Activated T-helper 1 cell treated with anti-CD3 and anti-CD28 coated beads, Interleukin-2, amount 50 U/mL, for 16 hours (primary cell): ENCODE measurements at regions not wholly inside any gene's neighbourhood (a gene's known extent, or its start where the extent isn't known, plus 50 kb on each side); places are given as distances from the start of the nearest gene placed in this dataset.

Experiments used
- DNase-seq, 2 donors: peaks; one replicate each; pipeline ENCODE4 v3.0.0-alpha.2; 2020; ENCODE audit warnings: low read depth in 1 of 2, low spot score in 1 of 2

- no peak for DNase-seq
Observed at GRCh38 chr18:40984856-40985255, 970.2 kb upstream of the PIK3C3 start.

GRCh38 chr18:40983835-40984234 lies 971.2 kb upstream of the PIK3C3 start:
- no peak for DNase-seq

GRCh38 chr18:40980171-40980570 lies 974.9 kb upstream of the PIK3C3 start:
- DNase-seq, result no peak

GRCh38 chr18:40976050-40976449 lies 979.0 kb upstream of the PIK3C3 start:
- DNase-seq, result no peak

- DNase-seq, result no peak
Observed at GRCh38 chr18:40974448-40974847, 980.6 kb upstream of the PIK3C3 start.

GRCh38 chr18:40962784-40963183 lies 992.2 kb upstream of the PIK3C3 start:
- DNase-seq, result no peak

- no peak for DNase-seq
Observed at GRCh38 chr18:40957533-40958070, 997.4 kb upstream of the PIK3C3 start.

- no peak for DNase-seq
Observed at GRCh38 chr18:40956213-40956612, 998.8 kb upstream of the PIK3C3 start.

GRCh38 chr18:40955351-40955750 lies 999.7 kb upstream of the PIK3C3 start:
- DNase-seq, result no peak

GRCh38 chr18:40949114-40949950 lies 1005.7 kb upstream of the PIK3C3 start:
- DNase-seq, result no peak

- DNase-seq, result no peak
Observed at GRCh38 chr18:40944576-40944975, 1010.5 kb upstream of the PIK3C3 start.

- DNase-seq, result no peak
Observed at GRCh38 chr18:40939656-40940515, 1015.1 kb upstream of the PIK3C3 start.

GRCh38 chr18:40938615-40939014 lies 1016.4 kb upstream of the PIK3C3 start:
- no peak for DNase-seq

GRCh38 chr18:40937386-40937785 lies 1017.6 kb upstream of the PIK3C3 start:
- DNase-seq, result no peak

- DNase-seq, result no peak
Observed at GRCh38 chr18:40935423-40935822, 1019.6 kb upstream of the PIK3C3 start.

- DNase-seq, result no peak
Observed at GRCh38 chr18:40932862-40933261, 1022.2 kb upstream of the PIK3C3 start.

- DNase-seq, result no peak
Observed at GRCh38 chr18:40930211-40930882, 1024.7 kb upstream of the PIK3C3 start.

- no peak for DNase-seq
Observed at GRCh38 chr18:40929399-40929798, 1025.6 kb upstream of the PIK3C3 start.

GRCh38 chr18:40926679-40927078 lies 1028.4 kb upstream of the PIK3C3 start:
- no peak for DNase-seq

GRCh38 chr18:40925071-40925541 lies 1029.9 kb upstream of the PIK3C3 start:
- DNase-seq, result no peak
